ENCODE measurements at regions not wholly inside any gene's neighbourhood (a gene's known extent, or its start where the extent isn't known, plus 50 kb on each side); places are given as distances from the start of the nearest gene placed in this dataset.

DNA sequence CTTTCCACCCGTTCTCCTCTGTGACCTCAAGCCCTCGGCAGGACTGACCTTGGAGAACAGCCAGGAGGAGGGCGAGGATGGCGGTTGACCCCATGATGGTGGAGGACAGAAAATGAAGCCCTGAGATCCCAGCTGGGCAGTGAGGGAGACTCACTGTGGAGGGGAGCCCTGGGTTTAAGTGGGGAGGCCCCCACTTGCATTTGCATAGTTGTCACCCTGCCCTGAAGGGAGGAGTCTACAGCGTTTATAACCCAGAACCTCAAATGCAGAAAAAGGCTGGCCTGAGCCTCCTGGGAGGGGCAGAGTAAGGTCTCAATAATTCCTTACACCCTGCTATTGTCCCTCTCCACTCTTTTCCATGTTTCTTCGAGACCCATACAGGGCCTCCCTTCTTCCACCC, 1052.7 kb downstream of the TMEM121 start:
- TF ChIP-seq YY1 (IDR thresholded peaks at IDR 0.05; ENCODE audit: low read depth) = no peak
- TF ChIP-seq CREB1 (IDR thresholded peaks at IDR 0.05; ENCODE audit: low read depth) = no peak
- TF ChIP-seq EP300 (IDR thresholded peaks at IDR 0.05; ENCODE audit: borderline replicate concordance) = no peak
- TF ChIP-seq CEBPB (IDR thresholded peaks at IDR 0.05) = no peak
- TF ChIP-seq NFIC (IDR thresholded peaks at IDR 0.05) = no peak
- TF ChIP-seq RAD21 (IDR thresholded peaks at IDR 0.05; ENCODE audit: low read depth) = no peak
- no peak for TF ChIP-seq TEAD4 (IDR thresholded peaks at IDR 0.05)
- TF ChIP-seq, protein P1, sequence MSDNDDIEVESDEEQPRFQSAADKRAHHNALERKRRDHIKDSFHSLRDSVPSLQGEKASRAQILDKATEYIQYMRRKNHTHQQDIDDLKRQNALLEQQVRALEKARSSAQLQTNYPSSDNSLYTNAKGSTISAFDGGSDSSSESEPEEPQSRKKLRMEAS (IDR thresholded peaks at IDR 0.05) = no peak
- TF ChIP-seq ZBTB7A (IDR thresholded peaks at IDR 0.05; ENCODE audit: low read depth) = no peak
- no peak for TF ChIP-seq FOXM1 (IDR thresholded peaks at IDR 0.05; ENCODE audit: borderline replicate concordance, low read depth)
- TF ChIP-seq EGR1 (IDR thresholded peaks at IDR 0.05) = no peak
- TF ChIP-seq TCF12 (IDR thresholded peaks at IDR 0.05; ENCODE audit: low read depth) = no peak
- TF ChIP-seq TAF1 (IDR thresholded peaks at IDR 0.05; ENCODE audit: low read depth) = no peak
- TF ChIP-seq, protein P2, sequence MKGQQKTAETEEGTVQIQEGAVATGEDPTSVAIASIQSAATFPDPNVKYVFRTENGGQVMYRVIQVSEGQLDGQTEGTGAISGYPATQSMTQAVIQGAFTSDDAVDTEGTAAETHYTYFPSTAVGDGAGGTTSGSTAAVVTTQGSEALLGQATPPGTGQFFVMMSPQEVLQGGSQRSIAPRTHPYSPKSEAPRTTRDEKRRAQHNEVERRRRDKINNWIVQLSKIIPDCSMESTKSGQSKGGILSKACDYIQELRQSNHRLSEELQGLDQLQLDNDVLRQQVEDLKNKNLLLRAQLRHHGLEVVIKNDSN (IDR thresholded peaks at IDR 0.05) = no peak
- TF ChIP-seq, protein P3, sequence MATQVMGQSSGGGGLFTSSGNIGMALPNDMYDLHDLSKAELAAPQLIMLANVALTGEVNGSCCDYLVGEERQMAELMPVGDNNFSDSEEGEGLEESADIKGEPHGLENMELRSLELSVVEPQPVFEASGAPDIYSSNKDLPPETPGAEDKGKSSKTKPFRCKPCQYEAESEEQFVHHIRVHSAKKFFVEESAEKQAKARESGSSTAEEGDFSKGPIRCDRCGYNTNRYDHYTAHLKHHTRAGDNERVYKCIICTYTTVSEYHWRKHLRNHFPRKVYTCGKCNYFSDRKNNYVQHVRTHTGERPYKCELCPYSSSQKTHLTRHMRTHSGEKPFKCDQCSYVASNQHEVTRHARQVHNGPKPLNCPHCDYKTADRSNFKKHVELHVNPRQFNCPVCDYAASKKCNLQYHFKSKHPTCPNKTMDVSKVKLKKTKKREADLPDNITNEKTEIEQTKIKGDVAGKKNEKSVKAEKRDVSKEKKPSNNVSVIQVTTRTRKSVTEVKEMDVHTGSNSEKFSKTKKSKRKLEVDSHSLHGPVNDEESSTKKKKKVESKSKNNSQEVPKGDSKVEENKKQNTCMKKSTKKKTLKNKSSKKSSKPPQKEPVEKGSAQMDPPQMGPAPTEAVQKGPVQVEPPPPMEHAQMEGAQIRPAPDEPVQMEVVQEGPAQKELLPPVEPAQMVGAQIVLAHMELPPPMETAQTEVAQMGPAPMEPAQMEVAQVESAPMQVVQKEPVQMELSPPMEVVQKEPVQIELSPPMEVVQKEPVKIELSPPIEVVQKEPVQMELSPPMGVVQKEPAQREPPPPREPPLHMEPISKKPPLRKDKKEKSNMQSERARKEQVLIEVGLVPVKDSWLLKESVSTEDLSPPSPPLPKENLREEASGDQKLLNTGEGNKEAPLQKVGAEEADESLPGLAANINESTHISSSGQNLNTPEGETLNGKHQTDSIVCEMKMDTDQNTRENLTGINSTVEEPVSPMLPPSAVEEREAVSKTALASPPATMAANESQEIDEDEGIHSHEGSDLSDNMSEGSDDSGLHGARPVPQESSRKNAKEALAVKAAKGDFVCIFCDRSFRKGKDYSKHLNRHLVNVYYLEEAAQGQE (IDR thresholded peaks at IDR 0.05; ENCODE audit: low read depth) = no peak

DNA sequence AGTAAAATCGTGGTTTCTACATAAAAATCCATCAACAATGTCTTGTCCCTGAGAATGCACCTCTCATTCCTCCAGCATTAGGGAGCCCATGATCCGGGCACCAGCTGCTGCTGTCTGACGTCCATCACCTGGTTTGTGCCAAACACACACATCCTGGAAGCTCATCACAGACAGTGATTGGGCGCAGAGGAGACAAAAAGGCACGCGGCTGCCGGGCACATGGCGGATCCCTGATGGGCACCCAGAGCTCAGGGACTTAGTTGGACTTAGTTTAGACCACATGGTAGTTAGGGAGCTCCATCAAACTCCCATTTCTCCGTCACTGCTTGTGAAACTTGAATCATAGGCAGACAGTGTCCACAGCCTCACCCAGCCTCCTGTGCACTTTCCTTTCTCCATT, 1059.3 kb downstream of the TMEM121 start:
- TF ChIP-seq TEAD4 (IDR thresholded peaks at IDR 0.05) = no peak
- TF ChIP-seq TAF1 (IDR thresholded peaks at IDR 0.05; ENCODE audit: low read depth) = no peak
- TF ChIP-seq CREB1 (IDR thresholded peaks at IDR 0.05; ENCODE audit: low read depth) = no peak
- TF ChIP-seq YY1 (IDR thresholded peaks at IDR 0.05; ENCODE audit: low read depth) = no peak
- TF ChIP-seq TCF12 (IDR thresholded peaks at IDR 0.05; ENCODE audit: low read depth) = no peak
- TF ChIP-seq EP300 (IDR thresholded peaks at IDR 0.05; ENCODE audit: borderline replicate concordance) = no peak
- TF ChIP-seq, protein P2 (IDR thresholded peaks at IDR 0.05) = no peak
- TF ChIP-seq NFIC (IDR thresholded peaks at IDR 0.05) = no peak
- TF ChIP-seq CEBPB (IDR thresholded peaks at IDR 0.05) = no peak
- TF ChIP-seq RAD21 (IDR thresholded peaks at IDR 0.05; ENCODE audit: low read depth) = no peak
- TF ChIP-seq, protein P1 (IDR thresholded peaks at IDR 0.05) = no peak
- TF ChIP-seq, protein P3 (IDR thresholded peaks at IDR 0.05; ENCODE audit: low read depth) = no peak

DNA sequence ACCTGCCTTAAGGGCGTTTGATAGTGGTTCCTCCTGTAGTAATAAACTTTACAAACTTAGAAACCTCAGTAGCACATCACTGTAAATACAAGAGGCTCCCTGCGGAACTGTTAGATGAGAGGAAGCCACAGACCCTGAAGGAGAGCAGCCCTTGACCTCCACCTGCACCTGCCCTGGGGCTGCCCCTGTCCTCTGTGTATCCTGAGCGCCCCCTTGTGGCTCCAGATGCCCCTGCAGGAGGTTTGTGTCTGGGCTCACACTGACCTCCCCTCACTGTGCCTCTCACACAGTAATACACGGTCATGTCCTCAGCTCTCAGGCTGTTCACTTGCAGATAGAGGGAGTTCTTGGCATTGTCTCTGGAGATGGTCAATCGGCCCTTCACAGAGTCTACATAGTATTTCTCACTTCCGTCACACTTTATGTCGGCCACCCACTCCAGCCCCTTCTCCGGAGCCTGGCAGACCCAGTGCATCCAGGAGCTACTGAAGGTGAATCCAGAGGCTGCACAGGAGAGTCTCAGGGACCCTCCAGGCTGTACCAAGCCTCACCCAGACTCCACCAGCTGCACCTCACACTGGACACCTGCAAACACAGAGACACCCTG, 1059.8 kb downstream of the TMEM121 start:
- TF ChIP-seq RAD21 (IDR thresholded peaks at IDR 0.05; ENCODE audit: low read depth) (peak; percentile 33), CEBPB (IDR thresholded peaks at IDR 0.05) (no peak)

DNA sequence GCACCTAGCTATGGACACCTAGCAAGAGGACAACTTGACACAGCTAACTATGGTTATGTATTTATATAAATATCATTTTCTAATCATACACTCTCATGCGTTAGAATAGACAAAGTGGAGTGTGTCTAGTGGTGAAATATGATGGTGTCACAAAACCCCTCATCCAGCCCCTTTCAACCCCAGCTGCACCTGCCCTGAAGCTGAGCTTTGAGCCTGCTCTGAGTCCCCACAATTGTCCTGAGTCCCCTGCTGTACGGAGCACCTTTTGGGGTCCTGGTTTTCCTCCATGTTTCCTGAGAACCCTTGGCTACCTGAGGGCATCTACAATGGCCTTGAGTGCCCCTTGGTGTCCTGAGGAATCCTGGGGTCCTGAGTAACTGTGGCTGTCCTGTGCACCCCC, 1072.8 kb downstream of the TMEM121 start:
- TF ChIP-seq, protein P1 (IDR thresholded peaks at IDR 0.05) = no peak
- TF ChIP-seq YY1 (IDR thresholded peaks at IDR 0.05; ENCODE audit: low read depth) = no peak
- no peak for TF ChIP-seq EP300 (IDR thresholded peaks at IDR 0.05; ENCODE audit: borderline replicate concordance)
- no peak for TF ChIP-seq RAD21 (IDR thresholded peaks at IDR 0.05; ENCODE audit: low read depth)
- TF ChIP-seq TEAD4 (IDR thresholded peaks at IDR 0.05) = no peak
- TF ChIP-seq FOXM1 (IDR thresholded peaks at IDR 0.05; ENCODE audit: borderline replicate concordance, low read depth) = no peak

DNA sequence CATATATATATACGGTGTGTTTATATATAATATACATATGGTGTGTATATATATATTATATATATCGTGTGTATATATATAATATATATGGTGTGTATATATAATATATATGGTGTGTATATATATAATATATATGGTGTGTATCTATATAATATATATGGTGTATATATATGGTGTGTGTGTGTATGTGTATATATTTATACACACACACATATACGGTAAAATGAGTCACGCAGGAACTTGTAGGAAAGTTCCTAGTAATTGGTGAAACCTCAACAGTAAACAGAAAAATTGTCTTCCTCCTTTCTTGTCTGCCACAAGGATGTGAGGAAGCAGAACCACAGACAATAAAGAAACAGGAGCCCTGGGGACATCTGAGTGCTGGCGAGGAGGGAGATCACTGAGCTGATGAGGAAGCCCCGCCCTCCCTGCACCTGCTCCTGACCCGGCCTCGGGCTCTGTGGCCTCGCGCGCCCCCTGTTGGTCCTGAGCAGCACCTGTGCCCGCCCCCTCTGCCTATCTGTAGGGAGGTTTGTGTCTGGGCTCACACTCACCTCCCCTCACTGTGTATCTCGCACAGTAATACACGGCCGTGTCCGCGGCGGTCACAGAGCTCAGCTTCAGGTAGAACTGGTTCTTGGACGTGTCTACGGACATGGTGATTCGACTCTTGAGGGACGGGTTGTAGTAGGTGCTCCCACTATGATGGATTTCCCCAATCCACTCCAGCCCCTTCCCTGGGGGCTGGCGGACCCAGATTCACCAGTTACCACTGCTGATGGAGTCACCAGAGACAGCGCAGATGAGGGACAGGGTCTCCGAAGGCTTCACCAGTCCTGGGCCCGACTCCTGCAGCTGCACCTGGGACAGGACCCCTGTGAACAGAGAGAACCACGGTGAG, 1079.4 kb downstream of the TMEM121 start:
- no peak for TF ChIP-seq YY1 (IDR thresholded peaks at IDR 0.05; ENCODE audit: low read depth)
- TF ChIP-seq RAD21 (IDR thresholded peaks at IDR 0.05; ENCODE audit: low read depth) = peak; percentile 13; the same call in 1 of the 2 replicates
- TF ChIP-seq CREB1 (IDR thresholded peaks at IDR 0.05; ENCODE audit: low read depth) = no peak
- no peak for TF ChIP-seq CEBPB (IDR thresholded peaks at IDR 0.05)
- TF ChIP-seq, protein P3 (IDR thresholded peaks at IDR 0.05; ENCODE audit: low read depth) = no peak
- TF ChIP-seq ZBTB7A (IDR thresholded peaks at IDR 0.05; ENCODE audit: low read depth) = no peak
